DMS53 treated with DMSO at 0.1 percent for 48 hours (cell line): ENCODE measurements at regions not wholly inside any gene's neighbourhood (a gene's known extent, or its start where the extent isn't known, plus 50 kb on each side); places are given as distances from the start of the nearest gene placed in this dataset.

ENCODE experiments used
- DNase-seq: peaks from one replicate; lab custom pipeline; 2025; ENCODE audit not compliant: unreplicated experiment; lab: John Stamatoyannopoulos, UW

DNA sequence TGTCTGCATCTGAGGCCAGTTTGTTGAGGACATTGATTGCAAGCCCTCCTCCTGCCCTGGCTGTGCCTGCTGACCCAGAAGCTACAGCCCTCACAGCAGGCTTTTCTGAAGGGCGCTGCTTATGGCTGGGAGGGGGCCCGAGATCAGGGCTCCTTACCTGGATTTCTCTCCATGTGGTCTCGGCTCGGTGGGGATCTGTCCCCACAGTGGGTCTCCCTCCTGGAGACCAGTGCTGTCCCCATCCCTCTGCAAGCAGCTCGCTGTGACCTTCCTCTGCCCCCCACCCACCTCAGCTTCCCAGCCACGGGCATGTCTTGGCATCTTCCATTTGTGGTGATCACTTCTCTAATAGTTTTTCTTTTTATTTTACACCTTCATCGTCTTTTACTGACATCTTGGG is 357.9 kb downstream of the IRX2 start:
- no peak for DNase-seq

DNA sequence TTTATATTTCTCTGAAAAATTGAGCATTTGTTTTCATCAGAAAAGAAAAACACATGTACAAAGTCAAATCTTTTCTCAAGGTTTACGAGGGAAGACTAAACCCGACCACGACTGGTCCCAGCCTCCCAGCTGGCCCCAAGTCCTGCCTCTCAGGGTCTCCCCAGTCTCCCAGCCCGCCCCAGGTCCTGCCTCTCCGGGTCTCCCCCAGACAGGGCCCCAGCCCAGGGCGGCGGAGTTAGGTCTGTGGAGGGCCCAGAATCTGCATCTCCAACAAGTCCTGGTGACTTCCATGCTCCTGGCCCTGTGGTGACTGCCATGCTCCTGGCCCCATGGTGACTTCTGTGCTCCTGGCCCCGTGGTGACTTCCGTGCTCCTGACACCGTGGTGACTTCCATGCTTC is 359.9 kb downstream of the IRX2 start:
- DNase-seq: no peak

DNA sequence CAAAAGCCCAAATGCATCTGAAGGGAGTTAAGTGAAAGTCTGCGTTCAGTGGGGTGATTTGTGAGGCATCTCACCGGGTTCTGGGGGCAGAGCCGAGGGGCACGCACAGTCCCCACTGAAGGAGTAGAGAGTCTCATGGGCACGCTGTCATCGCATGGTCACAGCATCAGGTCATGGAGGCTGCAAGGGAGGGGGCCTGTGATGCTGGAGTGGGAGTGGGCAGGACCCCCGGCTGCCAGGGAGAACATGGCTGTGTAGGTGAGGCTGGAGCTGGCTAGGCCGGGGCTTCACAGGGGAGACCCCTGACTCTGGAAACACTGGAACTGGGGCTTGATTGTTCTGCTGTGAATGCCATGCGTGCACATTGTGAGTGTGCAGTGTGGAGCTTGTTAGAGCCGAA is 360.5 kb downstream of the IRX2 start:
- no peak for DNase-seq

- DNase-seq: no peak
These were observed 362.9 kb downstream of the IRX2 start for GRCh38 chr5:2388571-2388970.

DNA sequence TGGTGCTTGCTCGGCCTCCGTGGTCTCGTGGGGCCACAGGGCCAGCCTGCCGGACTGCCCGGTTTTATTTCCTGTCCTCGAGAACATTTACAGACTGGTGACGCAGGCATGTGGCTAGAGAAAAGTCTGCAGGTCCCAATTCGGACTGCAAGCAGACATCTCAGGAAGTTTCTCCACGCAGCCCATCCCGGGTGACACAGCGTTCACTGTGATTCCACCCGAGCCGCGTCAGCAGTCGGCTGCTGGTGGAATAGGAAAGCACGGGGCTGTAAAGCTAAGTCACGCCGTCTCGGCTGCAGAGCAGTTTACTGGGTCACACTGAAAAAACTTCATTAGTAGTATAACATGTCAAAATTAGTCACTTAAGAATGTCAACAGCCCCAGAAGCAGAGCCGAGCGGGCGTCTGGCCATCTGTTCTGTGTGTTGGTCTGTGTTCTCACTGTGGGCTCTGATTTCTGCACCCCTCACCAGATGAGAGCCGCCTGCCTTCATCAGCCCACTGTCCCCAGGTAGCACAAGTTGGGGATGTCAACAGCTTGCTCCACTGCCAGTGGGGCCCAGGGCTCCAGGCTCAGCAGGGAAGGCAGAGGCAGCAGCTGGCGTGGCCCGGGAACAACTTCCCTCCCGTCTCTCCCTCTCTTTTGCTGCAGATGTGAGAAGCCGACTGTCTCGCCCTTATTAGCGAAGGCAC is 363.7 kb downstream of the IRX2 start:
- no peak for DNase-seq

DNA sequence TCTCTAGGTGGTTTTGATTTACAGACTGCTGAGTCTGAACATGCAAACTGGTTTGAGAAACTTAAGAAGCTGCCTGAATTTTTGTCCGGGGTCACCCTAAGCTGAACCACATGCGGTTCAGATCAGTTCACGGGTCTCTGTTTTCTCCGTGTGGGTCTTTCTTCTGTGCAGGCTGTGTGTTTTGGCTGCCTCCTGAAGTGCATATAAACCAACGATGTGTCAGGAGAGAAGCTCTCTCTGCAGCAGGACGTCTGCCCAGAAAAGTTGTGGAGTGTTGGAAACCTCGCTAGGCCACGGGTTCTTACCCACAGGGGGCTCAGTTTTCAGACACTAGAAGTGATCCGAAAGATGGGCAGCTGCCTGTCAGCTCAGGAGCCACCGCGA is 364.2 kb downstream of the IRX2 start:
- DNase-seq: no peak

- DNase-seq: no peak
These were observed 365.7 kb downstream of the IRX2 start for GRCh38 chr5:2385818-2386217.

DNA sequence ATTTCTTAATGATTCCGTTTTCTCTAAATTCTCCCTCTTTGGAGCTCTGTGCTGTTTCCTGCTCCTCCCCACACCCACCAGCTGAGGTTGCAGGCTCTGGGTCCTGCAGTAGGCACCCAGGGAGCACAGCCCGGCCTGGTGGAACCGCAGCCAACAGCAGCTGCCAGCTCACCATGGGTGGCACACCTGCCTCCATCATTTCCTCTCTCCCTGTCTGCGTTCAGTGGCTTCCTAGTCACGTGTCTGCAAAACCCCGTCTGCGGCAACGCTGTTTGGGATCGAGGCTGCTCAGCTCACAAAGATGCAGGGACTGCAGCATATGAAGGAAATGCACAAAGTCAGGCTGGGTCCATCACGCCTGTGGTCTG is 367.8 kb downstream of the IRX2 start:
- no peak for DNase-seq

DNA sequence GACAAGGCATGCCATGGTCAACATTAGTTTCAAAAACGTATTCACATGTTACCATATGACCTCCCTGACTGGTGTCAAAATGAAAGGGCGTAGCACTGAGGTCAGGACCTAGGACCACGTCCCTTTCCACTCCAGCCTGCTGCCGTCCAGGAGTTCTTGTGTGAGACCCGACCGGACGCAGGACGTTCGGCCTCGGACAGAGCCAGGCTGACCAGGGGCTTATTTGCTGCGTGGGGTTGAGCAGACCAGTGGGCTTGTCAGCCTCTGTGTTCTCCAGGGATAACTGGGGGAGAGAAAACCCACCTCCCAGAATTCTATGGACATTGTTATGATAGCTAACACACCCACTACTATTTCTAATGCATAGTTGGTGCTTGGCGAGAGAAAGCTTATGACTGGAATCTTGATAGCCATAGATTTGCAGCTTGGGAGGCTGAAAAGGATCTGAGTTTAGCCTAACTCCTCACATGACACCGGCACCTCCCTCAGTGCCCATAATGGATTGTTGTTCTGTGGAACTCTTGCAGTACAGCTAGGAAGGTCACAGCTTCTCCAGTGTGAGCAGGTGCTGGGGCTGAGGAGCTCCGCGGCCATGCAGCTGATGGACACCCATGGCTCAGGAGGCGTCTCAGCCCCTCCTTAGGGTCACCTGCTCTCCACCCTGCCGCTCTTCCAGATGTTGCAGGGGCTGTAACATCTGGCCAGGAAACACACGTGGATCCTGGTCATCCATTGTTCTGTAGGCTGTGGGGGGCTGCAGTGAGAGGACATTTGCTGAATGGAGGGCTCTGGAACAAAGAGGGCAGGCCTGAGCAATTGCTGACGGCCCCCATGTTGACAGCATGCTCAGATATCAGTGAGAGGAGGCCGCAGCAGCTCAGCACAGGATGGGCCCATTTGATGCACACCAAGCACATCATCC is 368.4 kb downstream of the IRX2 start:
- no peak for DNase-seq

DNA sequence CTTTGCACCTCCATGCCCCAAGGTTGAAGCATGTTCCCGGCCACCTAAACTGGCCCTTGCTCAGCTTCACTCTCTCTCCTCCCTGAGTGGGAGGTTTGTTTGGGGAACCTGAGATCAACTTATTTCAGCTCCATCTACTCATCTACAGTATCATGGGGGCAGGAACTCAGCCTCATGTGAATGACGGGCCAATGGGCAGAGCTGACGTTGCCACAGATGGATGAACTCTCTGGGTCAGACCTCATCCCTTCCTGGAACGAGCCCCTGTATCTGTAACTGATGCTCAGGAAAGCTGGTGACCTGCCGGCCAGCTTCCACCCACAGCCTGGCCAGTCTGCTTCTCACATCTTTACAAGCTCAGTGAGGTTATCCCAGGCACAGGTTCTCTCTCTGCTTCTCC is 369.6 kb downstream of the IRX2 start:
- DNase-seq: no peak

DNA sequence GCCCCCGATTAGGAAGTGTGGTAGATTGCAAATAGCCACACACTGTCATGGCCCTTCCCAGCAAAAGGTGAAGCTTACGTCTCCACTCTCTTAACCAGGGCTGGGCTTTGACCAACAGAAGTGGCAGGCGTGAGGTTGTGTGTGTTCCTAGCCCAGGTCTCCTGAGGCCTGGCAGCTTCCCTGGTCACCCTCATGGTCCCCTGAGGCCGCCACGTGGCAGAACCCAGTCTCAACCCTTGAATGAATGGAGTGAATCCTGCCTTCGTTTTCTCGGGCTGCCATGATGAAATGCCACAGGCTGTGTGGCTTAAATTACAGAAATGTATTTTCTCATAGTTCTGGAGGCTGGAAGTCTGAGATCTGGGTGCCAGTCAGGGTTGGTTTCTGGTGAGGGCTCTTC is 370.4 kb downstream of the IRX2 start:
- DNase-seq: no peak

GRCh38 chr5:2378976-2379375 is 372.5 kb downstream of the IRX2 start:
- no peak for DNase-seq

DNA sequence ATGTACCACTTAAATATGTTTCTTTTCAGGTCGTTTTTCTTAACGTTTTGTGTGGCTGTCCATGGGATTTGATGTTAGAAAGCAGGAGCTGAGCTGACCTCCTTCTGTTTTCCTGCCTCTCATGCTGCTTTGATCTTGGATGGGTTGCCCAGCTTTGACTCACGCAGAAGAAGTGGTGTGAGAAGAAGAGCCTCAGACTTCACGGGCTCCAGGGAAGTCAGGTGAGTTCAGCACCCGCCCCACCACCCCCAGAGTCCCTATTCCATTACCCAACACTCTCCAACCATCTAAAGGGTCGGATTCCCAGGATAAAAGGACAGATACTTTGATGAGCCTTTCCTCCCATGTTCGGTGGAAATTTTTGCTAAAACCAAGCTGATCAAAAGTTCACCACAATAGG is 373.4 kb downstream of the IRX2 start:
- no peak for DNase-seq

GRCh38 chr5:2376486-2376885 is 375.0 kb downstream of the IRX2 start:
- DNase-seq: no peak

GRCh38 chr5:2375757-2376250 is 375.7 kb downstream of the IRX2 start:
- DNase-seq: no peak

DNA sequence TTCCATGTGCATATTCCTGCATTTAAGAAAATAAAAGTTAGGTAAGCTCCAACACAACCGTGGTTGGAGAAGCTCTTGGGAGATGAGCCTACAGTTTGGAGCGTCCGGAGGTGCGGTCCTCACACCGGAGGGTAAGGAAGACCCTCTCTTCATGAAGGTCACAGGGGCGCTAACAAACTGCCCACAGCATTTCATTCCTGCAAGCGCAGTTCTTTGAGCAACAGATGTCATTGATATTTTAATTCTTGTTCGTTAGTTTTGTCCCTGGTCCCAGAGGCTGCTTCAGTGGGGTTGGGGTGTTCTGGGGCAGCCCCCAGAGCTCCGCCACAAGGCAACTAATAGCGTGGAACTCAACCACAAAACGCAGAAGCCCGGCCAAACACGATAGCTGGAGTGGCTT is 376.2 kb downstream of the IRX2 start:
- DNase-seq: no peak

- DNase-seq: no peak
These were observed 376.8 kb downstream of the IRX2 start for GRCh38 chr5:2374703-2375102.

DNA sequence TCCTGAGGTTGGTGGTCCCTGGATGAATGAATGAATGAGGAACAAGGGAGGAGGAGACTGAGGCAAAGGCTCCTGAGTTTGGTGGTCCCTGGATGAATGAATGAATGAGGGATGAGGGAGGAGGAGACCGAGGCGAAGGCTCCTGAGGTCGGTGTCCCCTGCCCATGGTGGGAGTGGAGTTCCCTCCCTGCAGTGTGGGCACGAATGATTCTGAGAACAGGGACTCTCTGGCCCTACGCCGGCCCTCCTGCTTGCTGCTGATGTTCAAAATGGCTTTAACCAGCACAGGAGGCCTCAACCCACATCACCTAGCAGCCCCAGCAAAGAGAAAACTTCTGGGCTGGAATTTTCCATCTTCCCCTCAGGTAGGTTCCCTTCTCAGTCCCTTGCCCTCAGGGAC is 377.8 kb downstream of the IRX2 start:
- no peak for DNase-seq

GRCh38 chr5:2371419-2371710 is 380.1 kb downstream of the IRX2 start:
- no peak for DNase-seq

DNA sequence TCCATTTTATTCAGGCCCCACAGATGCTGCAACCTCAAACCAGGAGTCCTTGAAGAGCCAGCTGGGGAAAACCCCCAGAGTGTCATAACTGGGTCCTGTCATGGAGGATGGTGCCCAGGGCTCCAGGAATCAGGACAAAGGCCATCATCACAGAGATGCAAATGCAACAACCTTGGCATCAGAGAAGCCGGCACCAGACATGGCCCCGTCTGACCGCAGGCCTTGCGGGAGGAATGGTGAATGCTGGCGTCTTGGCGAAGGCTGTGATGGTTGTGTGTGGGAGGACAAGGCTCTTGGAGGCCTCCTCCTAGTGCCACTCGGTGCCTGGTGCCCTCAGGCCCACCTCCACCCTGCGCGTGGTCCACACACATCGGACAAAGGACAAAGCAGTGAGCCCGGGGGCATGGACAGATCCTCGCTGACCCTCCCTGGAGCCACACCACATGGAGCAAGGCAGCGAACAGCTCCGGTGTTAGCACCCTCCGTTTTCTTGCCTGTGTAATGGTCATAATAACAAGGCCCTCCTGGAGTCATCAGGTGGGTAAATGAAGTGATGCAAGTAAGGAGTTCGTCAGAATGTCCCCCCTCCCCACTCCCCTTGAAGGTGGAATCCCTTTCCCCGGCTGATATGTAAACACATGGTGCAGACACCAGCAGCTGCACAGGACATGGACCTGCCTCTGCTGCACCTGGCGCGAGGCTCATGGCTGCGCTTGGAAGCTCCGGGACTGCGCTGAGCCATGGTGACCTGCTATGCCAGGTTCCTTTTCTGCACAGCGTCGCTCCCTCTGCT is 380.7 kb downstream of the IRX2 start:
- DNase-seq: no peak

DNA sequence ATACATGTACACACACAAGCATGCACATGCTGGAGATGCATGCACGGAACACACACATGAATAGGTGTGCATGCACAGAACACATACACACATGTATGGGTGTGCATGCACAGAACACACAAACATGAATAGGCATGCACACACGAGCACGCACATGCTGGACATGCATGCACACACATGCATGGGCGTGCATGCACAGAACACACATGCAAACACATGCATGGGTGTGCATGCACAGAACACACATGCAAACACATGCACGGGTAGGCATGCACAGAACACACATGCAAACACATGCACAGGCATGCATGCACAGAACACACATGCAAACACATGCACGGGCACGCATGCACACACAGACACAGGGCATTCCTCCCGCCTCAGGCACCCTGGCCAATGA is 382.3 kb downstream of the IRX2 start:
- DNase-seq: no peak

- no peak for DNase-seq
These were observed 384.7 kb downstream of the IRX2 start for GRCh38 chr5:2366816-2367215.
